AG04449 (cell line): ENCODE measurements at regions not wholly inside any gene's neighbourhood (a gene's known extent, or its start where the extent isn't known, plus 50 kb on each side); places are given as distances from the start of the nearest gene placed in this dataset.

Source experiments
- CTCF ChIA-PET: fragments of 350-600 bp; formaldehyde crosslinking; extraction: SDS; loops from one replicate; lab custom pipeline; 2021; ENCODE audit warnings: antibody characterized with exemption; lab: Yijun Ruan, JAX
- POLR2A ChIA-PET: fragments of 400-600, 350-600 bp; formaldehyde crosslinking; extraction: SDS; loops from one replicate; lab custom pipeline; 2020; ENCODE audit warnings: antibody characterized with exemption, inconsistent platforms; lab: Yijun Ruan, JAX
- DNase-seq: peaks from one replicate; pipeline ENCODE4 v3.0.0-alpha.2; 2010; ENCODE audit warnings: low read depth, low spot score
- H3K4me3 ChIP-seq: 2 replicates; pipeline ENCODE4 v1.5.1; 2011; ENCODE audit warnings: low read depth, mild to moderate bottlenecking, control low read depth, low read length
- TF ChIP-seq, protein P1 (sequence below): IDR thresholded peaks from one replicate; pipeline ENCODE4 v1.5.1; 2011; ENCODE audit warnings: mild to moderate bottlenecking, moderate library complexity, low read length, control low read depth, inconsistent platforms; ENCODE audit not compliant: insufficient read depth; ENCODE audit errors: missing control alignments

DNA sequence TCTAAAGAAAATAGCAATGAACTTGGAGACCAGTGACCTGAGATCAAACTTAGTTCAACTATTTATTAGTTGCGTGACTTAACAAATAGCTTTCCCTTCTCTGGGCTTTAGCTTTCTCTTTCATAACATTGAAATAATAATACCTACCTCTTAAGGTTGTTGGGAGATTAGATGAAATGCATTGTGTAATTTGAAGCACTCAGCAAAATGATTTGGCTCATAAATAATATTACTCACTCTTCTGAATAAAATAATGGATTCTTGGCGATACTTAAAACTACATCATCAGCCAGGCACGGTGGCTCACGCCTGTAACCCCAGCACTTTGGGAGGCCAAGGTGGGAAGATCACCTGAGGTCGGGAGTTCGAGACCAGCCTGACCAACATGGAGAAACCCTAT, 556.2 kb upstream of the JARID2 start:
- ChIA-PET CTCF (interaction anchor here (1.1 kb wide), 1 partner anchor 106 kb away, joined by 3 read pairs; no protein-coding TSS in a partner anchor), POLR2A (no interaction called here)
- DNase-seq: no peak
- no peak overlapping the region for H3K4me3 ChIP-seq
- TF ChIP-seq, protein P1, sequence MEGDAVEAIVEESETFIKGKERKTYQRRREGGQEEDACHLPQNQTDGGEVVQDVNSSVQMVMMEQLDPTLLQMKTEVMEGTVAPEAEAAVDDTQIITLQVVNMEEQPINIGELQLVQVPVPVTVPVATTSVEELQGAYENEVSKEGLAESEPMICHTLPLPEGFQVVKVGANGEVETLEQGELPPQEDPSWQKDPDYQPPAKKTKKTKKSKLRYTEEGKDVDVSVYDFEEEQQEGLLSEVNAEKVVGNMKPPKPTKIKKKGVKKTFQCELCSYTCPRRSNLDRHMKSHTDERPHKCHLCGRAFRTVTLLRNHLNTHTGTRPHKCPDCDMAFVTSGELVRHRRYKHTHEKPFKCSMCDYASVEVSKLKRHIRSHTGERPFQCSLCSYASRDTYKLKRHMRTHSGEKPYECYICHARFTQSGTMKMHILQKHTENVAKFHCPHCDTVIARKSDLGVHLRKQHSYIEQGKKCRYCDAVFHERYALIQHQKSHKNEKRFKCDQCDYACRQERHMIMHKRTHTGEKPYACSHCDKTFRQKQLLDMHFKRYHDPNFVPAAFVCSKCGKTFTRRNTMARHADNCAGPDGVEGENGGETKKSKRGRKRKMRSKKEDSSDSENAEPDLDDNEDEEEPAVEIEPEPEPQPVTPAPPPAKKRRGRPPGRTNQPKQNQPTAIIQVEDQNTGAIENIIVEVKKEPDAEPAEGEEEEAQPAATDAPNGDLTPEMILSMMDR: no peak

DNA sequence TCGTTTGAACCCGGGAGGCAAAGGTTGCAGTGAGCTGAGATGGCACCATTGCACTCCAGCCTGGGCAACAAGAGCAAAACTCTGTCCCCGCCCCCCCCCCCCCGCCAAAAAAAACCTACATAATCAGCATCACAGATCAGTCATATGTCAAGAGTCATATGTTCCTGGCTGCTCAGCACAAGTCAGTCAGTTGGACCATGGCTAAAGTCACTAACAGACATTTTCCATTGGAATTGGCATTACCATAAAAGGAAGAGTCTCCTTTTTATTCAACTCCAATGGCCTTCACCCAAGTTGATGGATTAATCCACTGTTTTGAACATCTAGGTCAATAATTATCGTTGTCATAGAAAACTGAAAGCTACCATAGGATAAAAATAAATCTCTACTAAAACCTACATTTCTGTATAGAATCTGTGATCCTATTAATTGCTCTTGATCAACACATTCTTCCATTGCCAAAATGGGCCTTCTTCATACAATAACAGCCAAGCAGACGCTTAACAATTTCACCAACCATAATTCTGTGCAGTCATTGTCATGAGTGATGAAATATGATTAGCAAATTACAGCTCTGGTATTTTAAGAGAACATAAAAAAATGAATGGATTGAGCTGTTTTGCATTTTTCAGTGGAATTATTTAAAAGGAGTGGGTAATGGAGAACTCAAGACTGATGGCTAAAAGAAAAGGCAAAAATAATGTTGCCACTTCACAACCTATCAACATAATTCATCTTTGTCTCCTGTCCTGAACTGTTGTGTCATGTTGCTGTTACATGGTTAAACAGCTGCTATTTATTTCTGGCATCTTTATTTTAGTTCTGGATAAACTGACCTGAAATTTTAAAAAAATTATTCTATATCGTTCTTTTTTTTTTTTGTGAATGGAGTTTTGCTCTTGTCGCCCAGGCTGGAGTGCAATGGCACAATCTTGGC, 555.5 kb upstream of the JARID2 start:
- DNase-seq: no peak
- ChIA-PET CTCF (interaction anchor here (1.1 kb wide), 1 partner anchor 107 kb away, joined by 3 read pairs; no protein-coding TSS in a partner anchor), POLR2A (no interaction called here)
- TF ChIP-seq, protein P1: no peak
- no peak overlapping the region for H3K4me3 ChIP-seq

DNA sequence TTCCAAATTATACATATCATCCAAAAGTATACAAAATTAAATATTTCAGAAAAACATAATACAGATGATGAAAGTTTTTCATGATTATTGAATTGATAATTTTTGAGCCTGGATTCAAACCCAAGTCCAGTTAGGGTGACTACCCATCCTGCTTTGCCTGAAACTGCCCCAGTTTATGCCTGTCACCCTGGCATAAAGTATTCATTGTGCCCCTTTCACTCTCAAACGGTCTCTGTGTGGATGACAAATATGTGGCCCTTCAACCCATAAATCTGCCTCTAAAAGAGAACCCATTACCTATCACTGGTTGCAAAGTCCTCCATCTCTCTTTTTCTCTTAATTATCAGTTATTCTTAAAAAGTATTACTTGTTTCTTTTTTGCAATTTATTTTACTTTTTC, 553.7 kb upstream of the JARID2 start:
- DNase-seq: no peak
- TF ChIP-seq, protein P1: no peak
- H3K4me3 ChIP-seq: no peak overlapping the region
- CTCF ChIA-PET: no interaction called here
- POLR2A ChIA-PET: no interaction called here

DNA sequence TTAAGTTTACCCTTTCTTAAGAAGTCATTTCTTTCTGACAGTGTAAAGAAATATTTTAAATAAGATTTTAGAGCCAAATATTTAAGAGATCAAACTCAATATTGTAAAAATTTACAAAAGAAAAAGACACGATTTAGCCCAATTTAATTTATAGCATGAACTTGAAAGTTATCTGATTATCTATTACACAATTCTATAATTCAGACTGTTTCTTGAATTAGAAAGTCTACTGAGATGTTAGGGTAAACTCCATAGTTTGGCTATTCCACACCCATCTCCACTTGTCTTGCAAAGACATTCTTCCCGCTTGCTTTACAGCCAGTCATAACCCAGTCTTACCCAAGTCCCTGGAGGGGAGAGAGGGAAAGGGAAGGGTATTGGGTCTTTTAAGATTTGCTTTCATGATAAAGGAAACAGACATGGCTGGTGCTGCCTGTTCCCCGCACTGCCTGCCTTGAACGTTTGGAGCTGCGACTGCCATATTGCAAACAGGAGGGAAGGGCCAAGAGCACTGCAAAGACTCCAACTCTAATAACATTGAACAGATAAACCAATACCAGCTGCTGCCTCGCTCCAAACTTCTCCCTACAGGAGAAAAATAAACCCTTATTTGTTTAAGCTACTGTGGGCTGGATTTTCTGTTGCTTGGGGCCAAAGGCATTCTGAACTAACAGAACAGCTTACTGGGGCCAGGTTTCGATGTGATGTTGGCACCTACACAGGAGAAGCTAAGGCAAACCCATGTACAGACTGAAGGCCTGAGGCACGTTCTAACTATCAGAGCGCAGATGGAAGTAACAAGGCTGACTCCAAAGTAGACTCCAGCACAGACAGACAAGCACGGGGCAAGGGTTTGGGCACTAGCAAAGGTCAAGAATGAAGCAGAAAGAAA, 552.3 kb upstream of the JARID2 start:
- H3K4me3 ChIP-seq: no peak overlapping the region
- ChIA-PET POLR2A (no interaction called here), CTCF (interaction anchor here (0.8 to 1.0 kb wide), 2 partner anchors 9 to 31 kb away, joined by 3 read pairs; no protein-coding TSS in a partner anchor)
- no peak for DNase-seq
- TF ChIP-seq, protein P1: no peak

DNA sequence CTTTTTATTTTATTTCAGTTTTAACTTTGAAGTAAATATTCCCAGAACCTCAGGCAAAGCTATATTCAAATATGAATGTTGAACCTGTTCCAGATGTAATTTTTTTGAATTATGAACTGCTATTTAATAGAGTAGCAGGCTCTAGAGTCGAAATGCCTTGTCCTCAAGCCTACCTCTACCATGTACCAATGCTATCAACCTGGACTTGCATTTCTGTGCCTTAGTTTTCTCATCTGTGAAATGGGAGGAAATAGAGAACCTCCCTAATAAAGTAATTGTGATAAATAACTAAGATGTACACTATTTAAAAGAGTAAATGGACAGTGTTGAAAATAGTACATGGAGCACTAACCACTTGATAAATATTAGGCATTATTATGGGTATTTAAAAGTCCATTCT, 551.6 kb upstream of the JARID2 start:
- TF ChIP-seq, protein P1: no peak
- ChIA-PET POLR2A (no interaction called here), CTCF (interaction anchor here (1.0 kb wide), 1 partner anchor 30 kb away, joined by 3 read pairs; no protein-coding TSS in a partner anchor)
- DNase-seq: no peak
- H3K4me3 ChIP-seq: no peak overlapping the region
